Retinal pigment epithelial cell (primary cell): ENCODE measurements at regions not wholly inside any gene's neighbourhood (a gene's known extent, or its start where the extent isn't known, plus 50 kb on each side); places are given as distances from the start of the nearest gene placed in this dataset.

Source experiments
- DNase-seq: peaks from one replicate; pipeline ENCODE4 v3.0.0-alpha.2; 2010; ENCODE audit warnings: low read depth
- H3K4me3 ChIP-seq: 2 replicates; pipeline ENCODE4 v1.5.1; 2011; ENCODE audit warnings: mild to moderate bottlenecking, low read length, control low read depth, moderate library complexity
- TF ChIP-seq, protein P1 (sequence below): conservative IDR thresholded peaks from 2 replicates; pipeline ENCODE4 v1.5.1; 2011; ENCODE audit warnings: low read depth, low read length, control low read depth, inconsistent platforms

- TF ChIP-seq, protein P1, sequence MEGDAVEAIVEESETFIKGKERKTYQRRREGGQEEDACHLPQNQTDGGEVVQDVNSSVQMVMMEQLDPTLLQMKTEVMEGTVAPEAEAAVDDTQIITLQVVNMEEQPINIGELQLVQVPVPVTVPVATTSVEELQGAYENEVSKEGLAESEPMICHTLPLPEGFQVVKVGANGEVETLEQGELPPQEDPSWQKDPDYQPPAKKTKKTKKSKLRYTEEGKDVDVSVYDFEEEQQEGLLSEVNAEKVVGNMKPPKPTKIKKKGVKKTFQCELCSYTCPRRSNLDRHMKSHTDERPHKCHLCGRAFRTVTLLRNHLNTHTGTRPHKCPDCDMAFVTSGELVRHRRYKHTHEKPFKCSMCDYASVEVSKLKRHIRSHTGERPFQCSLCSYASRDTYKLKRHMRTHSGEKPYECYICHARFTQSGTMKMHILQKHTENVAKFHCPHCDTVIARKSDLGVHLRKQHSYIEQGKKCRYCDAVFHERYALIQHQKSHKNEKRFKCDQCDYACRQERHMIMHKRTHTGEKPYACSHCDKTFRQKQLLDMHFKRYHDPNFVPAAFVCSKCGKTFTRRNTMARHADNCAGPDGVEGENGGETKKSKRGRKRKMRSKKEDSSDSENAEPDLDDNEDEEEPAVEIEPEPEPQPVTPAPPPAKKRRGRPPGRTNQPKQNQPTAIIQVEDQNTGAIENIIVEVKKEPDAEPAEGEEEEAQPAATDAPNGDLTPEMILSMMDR: no peak
- DNase-seq: no peak
- no peak overlapping the region for H3K4me3 ChIP-seq
Measured at GRCh38 chr12:3973973-3974644, 100.9 kb upstream of the PARP11 start.

DNA sequence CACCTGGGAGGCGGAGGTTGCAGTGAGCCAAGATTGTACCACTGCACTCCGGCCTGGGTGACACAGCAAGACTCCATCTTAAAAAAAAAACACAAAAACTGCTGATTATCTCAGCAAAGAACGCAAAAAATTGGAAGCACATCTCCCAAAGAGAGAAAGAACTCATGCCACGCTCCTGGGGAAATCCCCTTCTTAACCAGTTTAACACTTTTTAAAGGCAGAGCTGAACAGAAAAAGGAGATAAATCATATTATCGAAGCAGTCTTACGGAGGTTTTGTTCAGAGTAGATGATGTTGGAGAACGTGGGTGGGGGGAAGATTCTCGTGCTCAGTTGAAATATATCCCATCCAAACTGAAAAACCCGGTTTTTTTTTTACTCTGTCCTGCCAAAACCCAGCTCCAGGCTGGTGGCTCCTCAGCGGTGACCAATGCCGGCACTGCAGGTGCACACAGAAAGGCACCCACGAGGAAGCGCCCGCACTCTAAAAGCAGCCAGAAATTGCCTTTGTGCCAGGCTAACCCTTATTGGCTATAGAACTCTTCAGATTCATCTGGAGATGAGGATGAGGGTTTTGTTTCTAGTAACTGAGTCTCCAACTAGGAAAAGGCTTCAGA lies 100.2 kb upstream of the PARP11 start:
- TF ChIP-seq, protein P1: no peak
- DNase-seq: no peak
- no peak overlapping the region for H3K4me3 ChIP-seq

- DNase-seq: no peak
- H3K4me3 ChIP-seq: no peak overlapping the region
- TF ChIP-seq, protein P1: no peak
Measured at GRCh38 chr12:3972576-3972975, 99.4 kb upstream of the PARP11 start.

- no peak overlapping the region for H3K4me3 ChIP-seq
- no peak for DNase-seq
- TF ChIP-seq, protein P1: no peak
Measured at GRCh38 chr12:3968523-3968922, 95.3 kb upstream of the PARP11 start.

DNA sequence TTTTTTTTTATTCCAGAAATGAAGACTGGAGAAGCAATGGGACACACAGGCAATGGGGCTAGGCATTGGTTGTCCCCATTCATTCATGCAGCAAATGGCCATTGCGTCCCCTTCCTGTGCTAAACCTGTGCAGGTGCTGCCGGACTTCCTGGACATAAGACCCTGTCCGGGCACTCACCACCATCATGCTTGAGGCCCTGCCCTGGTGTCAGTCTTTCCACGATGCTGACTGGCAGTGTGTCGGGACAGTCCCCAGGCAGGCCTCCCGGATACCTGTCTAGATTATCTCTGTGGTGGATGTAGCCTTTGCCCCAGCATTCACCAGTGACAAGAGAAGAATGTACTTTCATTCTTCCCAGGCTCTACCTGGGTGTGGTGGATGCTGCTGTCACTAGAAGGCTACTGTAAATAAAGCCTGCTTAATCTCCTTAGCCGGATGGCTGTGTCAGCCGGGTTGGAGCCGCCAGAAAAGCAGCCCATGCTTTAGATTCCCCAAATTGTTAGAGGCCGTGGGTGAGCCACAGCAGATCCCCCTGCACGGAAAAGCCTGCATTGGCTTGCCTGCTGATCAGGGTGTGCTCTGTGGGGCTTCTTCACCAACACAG lies 94.5 kb upstream of the PARP11 start:
- no peak for DNase-seq
- H3K4me3 ChIP-seq: no peak overlapping the region
- TF ChIP-seq, protein P1: no peak

DNA sequence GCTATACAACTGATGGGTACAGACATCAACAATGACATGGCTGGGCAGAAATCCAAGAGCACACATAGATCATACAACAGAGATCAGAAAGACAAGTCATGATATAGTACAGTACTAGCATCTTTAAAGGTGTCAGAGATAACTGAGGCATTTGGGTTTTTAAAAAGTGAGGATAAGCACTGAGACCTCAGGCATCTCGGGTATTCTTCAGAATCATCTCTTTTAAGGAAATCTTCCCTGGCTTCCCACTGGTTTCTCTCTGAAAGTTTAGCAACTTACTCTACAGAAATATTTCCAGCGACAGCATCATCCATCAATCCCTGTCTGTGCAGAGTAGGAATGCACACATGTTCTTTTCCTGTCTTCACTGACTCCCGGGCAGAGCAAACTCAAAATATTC lies 93.2 kb upstream of the PARP11 start:
- TF ChIP-seq, protein P1: no peak
- no peak for DNase-seq
- H3K4me3 ChIP-seq: no peak overlapping the region

- DNase-seq: no peak
- H3K4me3 ChIP-seq: no peak overlapping the region
- TF ChIP-seq, protein P1: no peak
Measured at GRCh38 chr12:3965046-3965445, 91.8 kb upstream of the PARP11 start.
